ENCODE measurements at regions not wholly inside any gene's neighbourhood (a gene's known extent, or its start where the extent isn't known, plus 50 kb on each side); places are given as distances from the start of the nearest gene placed in this dataset.

DNA sequence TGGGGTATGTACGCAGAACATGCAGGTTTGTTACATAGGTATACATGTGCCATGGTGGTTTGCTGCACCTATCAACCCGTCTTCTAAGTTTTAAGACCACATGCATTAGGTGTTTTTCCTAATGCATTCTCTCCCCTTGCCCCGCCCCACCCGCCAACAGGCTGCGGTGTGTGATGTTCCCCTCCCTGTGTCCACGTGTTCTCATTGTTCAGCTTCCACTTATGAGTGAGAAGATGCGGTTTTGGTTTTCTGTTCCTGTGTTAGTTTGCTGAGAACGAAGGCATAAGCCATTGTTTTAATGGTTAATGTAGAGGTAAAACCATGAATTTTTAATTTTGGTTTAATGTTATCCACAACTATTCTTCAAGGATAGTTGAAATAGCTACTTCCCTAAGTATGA, 346.8 kb upstream of the EPHA6 start:
- H3K9ac ChIP-seq (replicated peaks; ENCODE audit: extremely low read depth, insufficient read depth, low read length) = no peak overlapping the region
- H3K9me1 ChIP-seq (replicated peaks; ENCODE audit: control insufficient read depth, extremely low read depth, insufficient read depth, low read length) = no peaks in the 10 kb centered on the region
- dilution Hi-C loops (cut with MboI; ENCODE audit: extremely low pct_ligation_motif_present, low sequenced_read_pairs) = no loop called here
- no peaks in the 10 kb centered on the region for H3K27me3 ChIP-seq (ENCODE audit: control insufficient read depth in 2 of 2, insufficient read depth in 2 of 2, low read length in 2 of 2)
- H3K9me3 ChIP-seq (replicated peaks; ENCODE audit: control insufficient read depth, insufficient read depth, low read length) = no peaks in the 10 kb centered on the region
- H3K79me2 ChIP-seq (ENCODE audit: control insufficient read depth, insufficient read depth, low read length) = no peaks in the 10 kb centered on the region
- H3K36me3 ChIP-seq (ENCODE audit: control insufficient read depth in 2 of 2, extremely low read depth in 1 of 2, insufficient read depth in 2 of 2, low read length in 2 of 2) = no peaks in the 10 kb centered on the region
- TF ChIP-seq POLR2AphosphoS5 (IDR thresholded peaks at IDR 0.05; ENCODE audit: insufficient read depth, low read depth, low read length) = no peak
- no peak for TF ChIP-seq MYC (IDR thresholded peaks at IDR 0.05; ENCODE audit: low read depth, low read length)
- no peak for TF ChIP-seq GATA2 (IDR thresholded peaks at IDR 0.05; ENCODE audit: insufficient read depth, insufficient read length, low read depth, low read length)
- no peak for TF ChIP-seq JUN (IDR thresholded peaks at IDR 0.05; ENCODE audit: borderline replicate concordance, insufficient read depth, insufficient read length, low read depth)
- TF ChIP-seq, protein P1, sequence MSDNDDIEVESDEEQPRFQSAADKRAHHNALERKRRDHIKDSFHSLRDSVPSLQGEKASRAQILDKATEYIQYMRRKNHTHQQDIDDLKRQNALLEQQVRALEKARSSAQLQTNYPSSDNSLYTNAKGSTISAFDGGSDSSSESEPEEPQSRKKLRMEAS (IDR thresholded peaks at IDR 0.05; ENCODE audit: insufficient read depth, insufficient read length) = no peak
- no peak for TF ChIP-seq POLR2A (IDR thresholded peaks at IDR 0.05; ENCODE audit: low read depth, low read length)
- TF ChIP-seq, protein P2, sequence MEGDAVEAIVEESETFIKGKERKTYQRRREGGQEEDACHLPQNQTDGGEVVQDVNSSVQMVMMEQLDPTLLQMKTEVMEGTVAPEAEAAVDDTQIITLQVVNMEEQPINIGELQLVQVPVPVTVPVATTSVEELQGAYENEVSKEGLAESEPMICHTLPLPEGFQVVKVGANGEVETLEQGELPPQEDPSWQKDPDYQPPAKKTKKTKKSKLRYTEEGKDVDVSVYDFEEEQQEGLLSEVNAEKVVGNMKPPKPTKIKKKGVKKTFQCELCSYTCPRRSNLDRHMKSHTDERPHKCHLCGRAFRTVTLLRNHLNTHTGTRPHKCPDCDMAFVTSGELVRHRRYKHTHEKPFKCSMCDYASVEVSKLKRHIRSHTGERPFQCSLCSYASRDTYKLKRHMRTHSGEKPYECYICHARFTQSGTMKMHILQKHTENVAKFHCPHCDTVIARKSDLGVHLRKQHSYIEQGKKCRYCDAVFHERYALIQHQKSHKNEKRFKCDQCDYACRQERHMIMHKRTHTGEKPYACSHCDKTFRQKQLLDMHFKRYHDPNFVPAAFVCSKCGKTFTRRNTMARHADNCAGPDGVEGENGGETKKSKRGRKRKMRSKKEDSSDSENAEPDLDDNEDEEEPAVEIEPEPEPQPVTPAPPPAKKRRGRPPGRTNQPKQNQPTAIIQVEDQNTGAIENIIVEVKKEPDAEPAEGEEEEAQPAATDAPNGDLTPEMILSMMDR (IDR thresholded peaks at IDR 0.05; ENCODE audit: extremely low read depth in 1 of 2, insufficient read depth in 1 of 2, low read depth in 1 of 2, low read length in 2 of 2) = no peak
- TF ChIP-seq FOS (IDR thresholded peaks at IDR 0.05; ENCODE audit: borderline replicate concordance, insufficient read depth, low read length) = no peak
- TF ChIP-seq EZH2 (IDR thresholded peaks at IDR 0.05; ENCODE audit: borderline replicate concordance, low read depth, low read length, severe bottlenecking) = no peak
- POLR2A ChIA-PET = no interaction called here
- intact Hi-C loops (cut with micrococcal nuclease) = no loop called here
- H3K4me2 ChIP-seq (ENCODE audit: insufficient read depth, low read length) = no peak overlapping the region
- no peaks in the 10 kb centered on the region for H4K20me1 ChIP-seq (replicated peaks; ENCODE audit: control insufficient read depth, extremely low read depth, insufficient read depth, low read length)
- FAIRE-seq = no peak
- H3K27ac ChIP-seq (ENCODE audit: insufficient read depth, low read depth, low read length) = no peak overlapping the region
- no peaks in the 10 kb centered on the region for H3K4me1 ChIP-seq (ENCODE audit: control insufficient read depth, extremely low read depth, insufficient read depth, low read length)
- no peak overlapping the region for H2AFZ ChIP-seq (ENCODE audit: low read depth, low read length)
- H3K4me3 ChIP-seq (replicated peaks in 1 of 3; ENCODE audit: insufficient read depth in 1 of 3, low read depth in 1 of 3, low read length in 3 of 3) = no peak overlapping the region
- DNase-seq (ENCODE audit: low read depth, low spot score) = no peak
- CTCF ChIA-PET = no interaction called here
- no TSS peak for BruUV-seq (replicated peaks)

Data from endothelial cell of umbilical vein (primary cell).